ENCODE measurements at regions not wholly inside any gene's neighbourhood (a gene's known extent, or its start where the extent isn't known, plus 50 kb on each side); places are given as distances from the start of the nearest gene placed in this dataset.

- TF ChIP-seq POLR2A (IDR thresholded peaks at IDR 0.05; ENCODE audit: extremely low read depth, insufficient read length), result no peak
- no peak for TF ChIP-seq CTCF (IDR thresholded peaks at IDR 0.05; ENCODE audit: low read depth, low read length)
- TF ChIP-seq MYC (IDR thresholded peaks at IDR 0.05; ENCODE audit: low read depth, low read length), result no peak
- TF ChIP-seq MAX (IDR thresholded peaks at IDR 0.05; ENCODE audit: low read depth, low read length), result no peak
Observed at GRCh38 chr3:159080256-159080655, 278.4 kb downstream of the MFSD1 start.

All from NB4 (cell line).